Cardiac muscle cell (in vitro differentiated cells and primary cell): ENCODE measurements at regions not wholly inside any gene's neighbourhood (a gene's known extent, or its start where the extent isn't known, plus 50 kb on each side); places are given as distances from the start of the nearest gene placed in this dataset.
"Not testable (repeated sequence)": the region's sequence is repeated elsewhere in the genome, so short reads cannot be mapped to it uniquely, and the experiment has no call there.

Source experiments
- DNase-seq, 2 donors: peaks; one replicate each; pipeline versions ENCODE4 v3.0.0 to v3.0.0-alpha.2; 2010 to 2017; ENCODE audit warnings: low read depth in 1 of 2, low spot score in 1 of 2
- H3K27ac ChIP-seq: fragments of 200-600 bp; sonication (generic); 2 replicates; pipeline ENCODE4 v1.5.1; 2016
- H3K27me3 ChIP-seq: fragments of 200-600 bp; sonication (generic); 2 replicates; pipeline ENCODE4 v1.6.0; 2016; ENCODE audit warnings: control low read depth
- H3K36me3 ChIP-seq: fragments of 200-600 bp; sonication (generic); 2 replicates; pipeline ENCODE4 v1.5.1; 2016; ENCODE audit warnings: control low read depth
- H3K4me1 ChIP-seq: fragments of 200-600 bp; sonication (generic); 2 replicates; pipeline ENCODE4 v1.8.1; 2017; ENCODE audit warnings: low read depth, mild to moderate bottlenecking, mixed run types
- H3K4me3 ChIP-seq: fragments of 200-600 bp; sonication (generic); 2 replicates; pipeline ENCODE4 v1.5.1; 2016; ENCODE audit warnings: mild to moderate bottlenecking
- H3K9me3 ChIP-seq: fragments of 200-600 bp; sonication (generic); 2 replicates; pipeline ENCODE4 v1.5.1; 2017; ENCODE audit warnings: low read depth, mild to moderate bottlenecking, control low read depth
- CTCF ChIP-seq: IDR thresholded peaks from 2 replicates; pipeline ENCODE4 v1.5.1; 2012; ENCODE audit warnings: low read depth, mild to moderate bottlenecking, low read length

GRCh38 chr17:70321352-70321751, 152.0 kb downstream of the KCNJ2 start:
- H3K36me3 ChIP-seq = no peaks in the 10 kb centered on the region
- no peak overlapping the region for H3K4me3 ChIP-seq
- H3K9me3 ChIP-seq = no peaks in the 10 kb centered on the region
- DNase-seq = no peak
- TF ChIP-seq CTCF = no peak
- no peak overlapping the region for H3K27ac ChIP-seq
- H3K4me1 ChIP-seq = peaks cover 4% of the 10 kb centered on the region
- H3K27me3 ChIP-seq = no peaks in the 10 kb centered on the region

- Histone ChIP-seq H3K27me3 (no peaks in the 10 kb centered on the region), H3K4me1 (peaks cover 4% of the 10 kb centered on the region), H3K36me3 (no peaks in the 10 kb centered on the region), H3K4me3 (no peak overlapping the region), H3K27ac (no peak overlapping the region), H3K9me3 (no peaks in the 10 kb centered on the region)
- no peak for TF ChIP-seq CTCF
- DNase-seq = peak in 1 of 2 donors; percentile 13
These were observed 153.9 kb downstream of the KCNJ2 start for GRCh38 chr17:70323269-70323668.

- H3K9me3 ChIP-seq = no peaks in the 10 kb centered on the region
- no peak overlapping the region for H3K4me3 ChIP-seq
- no peaks in the 10 kb centered on the region for H3K36me3 ChIP-seq
- TF ChIP-seq CTCF = no peak
- no peak for DNase-seq
- no peak overlapping the region for H3K27ac ChIP-seq
- H3K27me3 ChIP-seq = no peaks in the 10 kb centered on the region
- peaks cover 4% of the 10 kb centered on the region for H3K4me1 ChIP-seq
These were observed 154.7 kb downstream of the KCNJ2 start for GRCh38 chr17:70324031-70324430.

- Histone ChIP-seq H3K27me3 (no peaks in the 10 kb centered on the region), H3K27ac (no peak overlapping the region), H3K4me3 (no peak overlapping the region), H3K9me3 (no peaks in the 10 kb centered on the region), H3K36me3 (no peaks in the 10 kb centered on the region), H3K4me1 (no peaks in the 10 kb centered on the region)
- DNase-seq = no peak
- TF ChIP-seq CTCF = no peak
These were observed 157.9 kb downstream of the KCNJ2 start for GRCh38 chr17:70327279-70327678.

GRCh38 chr17:70327723-70328122, 158.4 kb downstream of the KCNJ2 start:
- Histone ChIP-seq H3K27me3 (no peaks in the 10 kb centered on the region), H3K9me3 (no peaks in the 10 kb centered on the region), H3K36me3 (no peaks in the 10 kb centered on the region), H3K4me1 (no peaks in the 10 kb centered on the region), H3K27ac (no peak overlapping the region), H3K4me3 (no peak overlapping the region)
- no peak for DNase-seq
- TF ChIP-seq CTCF = no peak

- H3K36me3 ChIP-seq = no peaks in the 10 kb centered on the region
- TF ChIP-seq CTCF = no peak
- H3K27me3 ChIP-seq = no peaks in the 10 kb centered on the region
- no peaks in the 10 kb centered on the region for H3K9me3 ChIP-seq
- no peak overlapping the region for H3K27ac ChIP-seq
- no peaks in the 10 kb centered on the region for H3K4me1 ChIP-seq
- DNase-seq = no peak
- no peak overlapping the region for H3K4me3 ChIP-seq
These were observed 160.4 kb downstream of the KCNJ2 start for GRCh38 chr17:70329721-70330120.

GRCh38 chr17:70331066-70331465, 161.7 kb downstream of the KCNJ2 start:
- H3K4me3 ChIP-seq, H3K36me3 ChIP-seq, DNase-seq, H3K27me3 ChIP-seq, H3K27ac ChIP-seq, H3K9me3 ChIP-seq, H3K4me1 ChIP-seq: not testable (repeated sequence)
